RPMI8226 (cell line): ENCODE measurements at regions not wholly inside any gene's neighbourhood (a gene's known extent, or its start where the extent isn't known, plus 50 kb on each side); places are given as distances from the start of the nearest gene placed in this dataset.
"Not testable (repeated sequence)": the region's sequence is repeated elsewhere in the genome, so short reads cannot be mapped to it uniquely, and the experiment has no call there.

ENCODE experiments used
- DNase-seq: peaks from one replicate; pipeline ENCODE4 v3.0.0-alpha.2; 2015

- no peak for DNase-seq
Measured at GRCh38 chr1:222415441-222415840, 132.5 kb downstream of the HHIPL2 start.

- no peak for DNase-seq
Measured at GRCh38 chr1:222413991-222414549, 133.8 kb downstream of the HHIPL2 start.

GRCh38 chr1:222413436-222413835 lies 134.5 kb downstream of the HHIPL2 start:
- DNase-seq: no peak

GRCh38 chr1:222404710-222405109 lies 143.2 kb downstream of the HHIPL2 start:
- no peak for DNase-seq

- no peak for DNase-seq
Measured at GRCh38 chr1:222399197-222399596, 148.7 kb downstream of the HHIPL2 start.

- DNase-seq: no peak
Measured at GRCh38 chr1:222394224-222394623, 153.7 kb downstream of the HHIPL2 start.

- no peak for DNase-seq
Measured at GRCh38 chr1:222392556-222392955, 155.3 kb downstream of the HHIPL2 start.

- no peak for DNase-seq
Measured at GRCh38 chr1:222390181-222390580, 157.7 kb downstream of the HHIPL2 start.

- DNase-seq: peak; percentile 44
Measured at GRCh38 chr1:222387007-222387814, 160.7 kb downstream of the HHIPL2 start.

- no peak for DNase-seq
Measured at GRCh38 chr1:222385955-222386354, 161.9 kb downstream of the HHIPL2 start.

GRCh38 chr1:222385262-222385661 lies 162.6 kb downstream of the HHIPL2 start:
- no peak for DNase-seq

- no peak for DNase-seq
Measured at GRCh38 chr1:222384531-222384930, 163.4 kb downstream of the HHIPL2 start.

GRCh38 chr1:222382171-222382570 lies 165.7 kb downstream of the HHIPL2 start:
- DNase-seq: no peak

- DNase-seq: no peak
Measured at GRCh38 chr1:222377428-222378088, 170.3 kb downstream of the HHIPL2 start.

GRCh38 chr1:222376791-222377190 lies 171.1 kb downstream of the HHIPL2 start:
- not testable (repeated sequence) for DNase-seq

GRCh38 chr1:222375701-222376100 lies 172.2 kb downstream of the HHIPL2 start:
- no peak for DNase-seq

GRCh38 chr1:222373831-222374602 lies 173.9 kb downstream of the HHIPL2 start:
- DNase-seq: no peak

- DNase-seq: no peak
Measured at GRCh38 chr1:222373216-222373615, 174.7 kb downstream of the HHIPL2 start.

- no peak for DNase-seq
Measured at GRCh38 chr1:222372221-222372620, 175.7 kb downstream of the HHIPL2 start.

GRCh38 chr1:222370913-222371675 lies 176.8 kb downstream of the HHIPL2 start:
- DNase-seq: no peak

- no peak for DNase-seq
Measured at GRCh38 chr1:222370081-222370912, 177.6 kb downstream of the HHIPL2 start.

GRCh38 chr1:222369148-222369547 lies 178.8 kb downstream of the HHIPL2 start:
- DNase-seq: no peak
